IPS-15b (cell line): ENCODE measurements at regions not wholly inside any gene's neighbourhood (a gene's known extent, or its start where the extent isn't known, plus 50 kb on each side); places are given as distances from the start of the nearest gene placed in this dataset.

ENCODE experiments used
- H3K27me3 ChIP-seq: one replicate; pipeline ENCODE4 v1.6.1; 2013; ENCODE audit warnings: low read length; ENCODE audit not compliant: control insufficient read depth, insufficient read depth
- H3K36me3 ChIP-seq: one replicate; pipeline ENCODE4 v1.6.1; 2013; ENCODE audit warnings: low read length; ENCODE audit not compliant: control insufficient read depth, insufficient read depth
- H3K4me1 ChIP-seq: one replicate; pipeline ENCODE4 v1.6.1; 2013; ENCODE audit warnings: mild to moderate bottlenecking, low read length; ENCODE audit not compliant: control insufficient read depth, insufficient read depth
- H3K4me3 ChIP-seq: one replicate; pipeline ENCODE4 v1.5.1; 2013; ENCODE audit warnings: low read depth, low read length
- H3K9ac ChIP-seq: one replicate; pipeline ENCODE4 v1.6.1; 2013; ENCODE audit warnings: low read depth, mild to moderate bottlenecking, low read length
- H3K9me3 ChIP-seq: one replicate; pipeline ENCODE4 v1.6.1; 2013; ENCODE audit warnings: mild to moderate bottlenecking, low read length; ENCODE audit not compliant: control insufficient read depth, insufficient read depth

DNA sequence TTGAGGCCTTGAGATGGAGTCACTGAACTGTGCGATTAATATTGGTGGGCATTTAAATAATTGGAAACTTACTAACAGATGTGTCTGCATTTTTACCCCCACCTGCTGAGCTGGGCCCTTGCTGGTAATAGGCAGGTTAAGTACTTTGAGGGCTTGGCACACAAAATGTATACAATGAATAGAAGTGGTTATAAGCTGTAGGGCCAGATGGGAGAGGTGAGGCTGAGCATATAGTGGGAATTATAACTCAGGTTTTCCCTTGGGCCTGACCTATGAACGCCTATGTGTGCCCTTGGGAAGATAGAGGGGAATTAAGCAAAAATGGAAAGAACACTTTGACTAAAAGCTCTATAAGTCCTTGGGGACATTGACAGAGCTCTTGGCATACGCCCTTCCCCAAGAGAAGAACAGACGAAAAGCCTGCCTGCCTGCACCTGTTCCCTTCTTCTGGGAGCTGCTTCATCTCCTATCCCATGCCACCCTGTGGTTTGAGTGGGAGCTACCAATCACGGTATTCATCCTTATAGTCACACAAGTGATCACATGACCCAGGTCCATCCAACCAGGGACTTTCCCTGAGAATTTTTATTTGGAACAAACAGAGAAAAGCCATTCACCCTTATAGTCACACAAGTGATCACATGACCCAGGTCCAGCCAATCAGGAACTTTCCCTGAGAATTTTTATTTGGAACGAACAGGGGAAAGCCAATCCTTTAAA is 260.7 kb upstream of the CSF3R start:
- no peaks in the 10 kb centered on the region for H3K4me1 ChIP-seq

DNA sequence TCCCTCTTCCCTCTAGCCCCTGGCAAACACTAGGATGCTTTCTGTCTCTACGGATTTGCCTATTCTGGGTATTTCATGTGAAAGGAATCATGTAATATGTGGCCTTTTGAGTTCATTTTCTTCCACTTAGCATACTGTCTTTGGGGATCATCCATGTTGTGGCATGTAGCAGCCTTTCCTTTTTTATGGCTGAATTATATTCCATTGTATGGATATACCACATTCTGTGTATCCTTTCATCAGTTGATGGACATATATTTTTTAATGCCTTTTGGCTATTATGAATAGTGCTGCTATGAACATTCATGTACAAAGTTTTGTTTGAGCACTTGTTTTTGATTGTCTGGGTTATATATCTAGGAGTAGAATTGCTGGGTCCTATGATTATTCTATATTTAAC is 258.4 kb upstream of the CSF3R start:
- Histone ChIP-seq H3K4me3 (no peak overlapping the region), H3K9ac (no peak overlapping the region), H3K9me3 (no peaks in the 10 kb centered on the region), H3K27me3 (no peaks in the 10 kb centered on the region), H3K4me1 (peaks cover 8% of the 10 kb centered on the region), H3K36me3 (no peaks in the 10 kb centered on the region)

More for the DNA sequence above, 260.7 kb upstream of the CSF3R start:
- H3K4me3 ChIP-seq: no peak overlapping the region
- no peaks in the 10 kb centered on the region for H3K9me3 ChIP-seq
- H3K9ac ChIP-seq: no peak overlapping the region
- no peaks in the 10 kb centered on the region for H3K27me3 ChIP-seq
- H3K36me3 ChIP-seq: no peaks in the 10 kb centered on the region

DNA sequence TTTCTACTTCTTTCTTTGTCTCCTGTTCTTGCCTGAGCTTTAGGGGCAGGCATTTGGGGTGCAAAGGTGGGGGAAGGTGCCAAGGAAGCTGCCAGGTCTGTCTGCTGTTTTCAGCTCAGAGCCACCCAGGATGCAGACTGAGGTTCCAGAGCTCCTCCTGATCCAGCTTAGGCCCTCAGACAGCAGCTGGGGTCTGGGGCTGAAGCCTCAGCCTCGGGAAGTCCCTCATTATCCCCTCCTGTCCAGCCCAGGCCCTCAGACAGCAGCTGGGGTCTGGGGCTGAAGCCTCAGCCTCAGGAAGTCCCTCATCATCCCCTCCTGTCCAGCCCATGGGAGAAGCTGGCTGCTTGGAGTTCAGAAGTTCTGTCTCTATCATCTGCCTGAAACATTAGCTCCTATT is 257.7 kb upstream of the CSF3R start:
- H3K36me3 ChIP-seq: no peaks in the 10 kb centered on the region
- no peaks in the 10 kb centered on the region for H3K9me3 ChIP-seq
- H3K9ac ChIP-seq: no peak overlapping the region
- H3K4me3 ChIP-seq: no peak overlapping the region
- H3K27me3 ChIP-seq: no peaks in the 10 kb centered on the region
- peaks cover 8% of the 10 kb centered on the region for H3K4me1 ChIP-seq

GRCh38 chr1:36739703-36740289 is 257.1 kb upstream of the CSF3R start:
- Histone ChIP-seq H3K4me1 (peaks cover 8% of the 10 kb centered on the region), H3K9ac (no peak overlapping the region), H3K4me3 (no peak overlapping the region), H3K9me3 (no peaks in the 10 kb centered on the region), H3K36me3 (no peaks in the 10 kb centered on the region), H3K27me3 (no peaks in the 10 kb centered on the region)

- Histone ChIP-seq H3K36me3 (no peaks in the 10 kb centered on the region), H3K9me3 (no peaks in the 10 kb centered on the region), H3K9ac (no peak overlapping the region), H3K4me1 (peaks cover 8% of the 10 kb centered on the region), H3K27me3 (no peaks in the 10 kb centered on the region), H3K4me3 (no peak overlapping the region)
These were observed 255.5 kb upstream of the CSF3R start for GRCh38 chr1:36738245-36738644.

DNA sequence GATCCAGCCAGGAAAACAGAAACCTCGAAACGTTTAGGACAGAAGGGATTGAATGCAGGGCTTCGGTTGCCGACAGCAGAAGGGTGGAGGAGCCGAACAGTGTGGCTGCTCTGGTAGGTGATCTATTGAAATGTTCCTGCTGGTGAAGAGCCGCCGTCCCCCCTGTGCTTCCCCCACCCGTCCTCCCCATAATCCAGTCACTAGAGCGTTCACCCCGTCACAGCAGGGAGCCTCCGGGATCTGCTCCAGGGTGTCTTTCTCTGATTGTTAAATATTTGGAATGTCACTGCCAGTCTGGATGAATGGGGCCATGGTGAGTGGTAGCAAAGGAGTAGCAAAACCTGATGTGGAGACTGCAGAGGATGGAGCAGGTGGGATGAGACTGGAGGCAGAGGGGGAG is 255.1 kb upstream of the CSF3R start:
- Histone ChIP-seq H3K4me3 (no peak overlapping the region), H3K27me3 (no peaks in the 10 kb centered on the region), H3K36me3 (no peaks in the 10 kb centered on the region), H3K9me3 (no peaks in the 10 kb centered on the region), H3K4me1 (peaks cover 8% of the 10 kb centered on the region), H3K9ac (no peak overlapping the region)

DNA sequence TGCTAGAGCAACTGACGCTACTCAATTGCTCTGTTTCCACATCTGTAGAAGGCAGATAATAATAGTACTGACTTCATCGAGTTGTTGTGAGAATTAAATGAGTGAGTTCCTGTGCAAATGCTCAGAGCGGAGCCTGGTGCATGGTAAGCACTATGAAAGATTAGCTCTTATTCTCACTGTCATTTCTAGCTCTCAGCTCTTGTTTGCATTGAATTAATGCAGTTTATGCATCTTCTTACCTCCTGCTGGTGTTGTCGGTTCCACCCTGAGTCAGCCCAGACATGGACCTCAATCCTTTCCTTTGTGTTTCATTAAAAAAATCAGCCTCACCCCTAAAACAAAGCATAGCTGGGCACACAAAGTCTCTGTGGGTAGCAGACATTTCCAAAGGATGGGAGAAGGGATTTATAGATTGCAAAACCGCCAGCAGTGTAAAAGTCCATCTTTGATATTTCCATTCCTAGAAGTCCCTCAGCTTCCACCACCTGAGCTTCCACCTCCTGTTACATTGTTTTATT is 254.4 kb upstream of the CSF3R start:
- H3K9me3 ChIP-seq: no peaks in the 10 kb centered on the region
- no peaks in the 10 kb centered on the region for H3K27me3 ChIP-seq
- peaks cover 8% of the 10 kb centered on the region for H3K4me1 ChIP-seq

GRCh38 chr1:36735939-36736730 is 253.4 kb upstream of the CSF3R start:
- Histone ChIP-seq H3K36me3 (no peaks in the 10 kb centered on the region), H3K4me3 (no peak overlapping the region), H3K9ac (peak overlapping the region; percentile 8), H3K27me3 (no peaks in the 10 kb centered on the region), H3K9me3 (no peaks in the 10 kb centered on the region), H3K4me1 (peaks cover 8% of the 10 kb centered on the region)

More for the DNA sequence above, 254.4 kb upstream of the CSF3R start:
- Histone ChIP-seq H3K4me3 (no peak overlapping the region), H3K9ac (no peak overlapping the region), H3K36me3 (no peaks in the 10 kb centered on the region)

DNA sequence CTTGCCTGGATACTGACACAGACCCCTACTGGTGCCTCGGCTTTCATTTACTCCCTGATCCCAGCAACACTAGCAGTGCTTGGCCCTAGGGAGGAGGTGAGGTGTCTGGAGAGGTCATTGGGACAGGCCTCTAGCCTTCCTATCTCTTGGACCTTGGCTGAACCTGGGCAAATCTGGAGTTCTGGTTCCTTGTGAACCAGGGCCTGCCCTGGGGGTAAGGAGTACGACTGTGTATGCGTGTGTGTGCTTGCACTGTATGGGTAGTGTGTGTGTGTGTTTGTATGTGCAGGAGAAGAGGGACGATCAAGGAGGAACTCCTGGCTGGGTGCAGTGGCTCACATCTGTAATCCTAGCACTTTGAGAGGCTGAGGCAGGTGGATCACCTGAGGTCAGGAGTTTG is 252.7 kb upstream of the CSF3R start:
- Histone ChIP-seq H3K9ac (no peak overlapping the region), H3K27me3 (no peaks in the 10 kb centered on the region), H3K4me3 (no peak overlapping the region)

GRCh38 chr1:36734356-36734755 is 251.6 kb upstream of the CSF3R start:
- Histone ChIP-seq H3K4me1 (peaks cover 9% of the 10 kb centered on the region), H3K9ac (no peak overlapping the region), H3K27me3 (no peaks in the 10 kb centered on the region), H3K4me3 (no peak overlapping the region), H3K9me3 (no peaks in the 10 kb centered on the region), H3K36me3 (no peaks in the 10 kb centered on the region)

More for the DNA sequence above, 252.7 kb upstream of the CSF3R start:
- no peaks in the 10 kb centered on the region for H3K9me3 ChIP-seq
- H3K36me3 ChIP-seq: no peaks in the 10 kb centered on the region
- peaks cover 8% of the 10 kb centered on the region for H3K4me1 ChIP-seq

GRCh38 chr1:36733748-36734147 is 251.0 kb upstream of the CSF3R start:
- Histone ChIP-seq H3K4me3 (no peak overlapping the region), H3K9me3 (no peaks in the 10 kb centered on the region), H3K9ac (no peak overlapping the region), H3K36me3 (no peaks in the 10 kb centered on the region), H3K4me1 (peaks cover 9% of the 10 kb centered on the region), H3K27me3 (no peaks in the 10 kb centered on the region)
